ENCODE measurements at regions not wholly inside any gene's neighbourhood (a gene's known extent, or its start where the extent isn't known, plus 50 kb on each side); places are given as distances from the start of the nearest gene placed in this dataset.

GRCh38 chr4:44927399-44928380, 201.3 kb upstream of the GNPDA2 start:
- H3K4me3 Mint-ChIP-seq: no peak overlapping the region
- H3K27ac Mint-ChIP-seq: no peak overlapping the region
- H3K4me1 Mint-ChIP-seq (ENCODE audit: low read depth): no peaks in the 10 kb centered on the region
- no peaks in the 10 kb centered on the region for H3K9me3 Mint-ChIP-seq
- H3K36me3 Mint-ChIP-seq (ENCODE audit: low read depth): no peaks in the 10 kb centered on the region
- TF ChIP-seq CTCF (IDR thresholded peaks at IDR 0.05): peak; percentile 76
- peak; percentile 3 for DNase-seq
- H3K27me3 Mint-ChIP-seq (ENCODE audit: insufficient read depth): peaks cover 2% of the 10 kb centered on the region

- no peak for TF ChIP-seq CTCF (IDR thresholded peaks at IDR 0.05)
- Mint-ChIP-seq H3K4me3 (peak overlapping the region; percentile 17; the same call in 1 of the 2 replicates), H3K27me3 (ENCODE audit: insufficient read depth) (no peaks in the 10 kb centered on the region; the same call in 1 of the 2 replicates), H3K36me3 (ENCODE audit: low read depth) (no peaks in the 10 kb centered on the region), H3K4me1 (ENCODE audit: low read depth) (no peaks in the 10 kb centered on the region), H3K9me3 (peaks cover 14% of the 10 kb centered on the region), H3K27ac (no peak overlapping the region)
- DNase-seq: no peak
Measured at GRCh38 chr4:44916411-44916810, 190.1 kb upstream of the GNPDA2 start.

- Mint-ChIP-seq H3K4me3 (no peak overlapping the region), H3K9me3 (peaks cover 14% of the 10 kb centered on the region), H3K27me3 (ENCODE audit: insufficient read depth) (no peaks in the 10 kb centered on the region; the same call in 1 of the 2 replicates), H3K27ac (no peak overlapping the region), H3K4me1 (ENCODE audit: low read depth) (no peaks in the 10 kb centered on the region), H3K36me3 (ENCODE audit: low read depth) (no peaks in the 10 kb centered on the region)
- TF ChIP-seq CTCF (IDR thresholded peaks at IDR 0.05): no peak
- no peak for DNase-seq
Measured at GRCh38 chr4:44914748-44915147, 188.4 kb upstream of the GNPDA2 start.

GRCh38 chr4:44914223-44914622, 187.9 kb upstream of the GNPDA2 start:
- H3K9me3 Mint-ChIP-seq: peaks cover 12% of the 10 kb centered on the region
- no peak overlapping the region for H3K27ac Mint-ChIP-seq
- no peak for DNase-seq
- no peaks in the 10 kb centered on the region; the same call in 1 of the 2 replicates for H3K27me3 Mint-ChIP-seq (ENCODE audit: insufficient read depth)
- no peak for TF ChIP-seq CTCF (IDR thresholded peaks at IDR 0.05)
- H3K36me3 Mint-ChIP-seq (ENCODE audit: low read depth): no peaks in the 10 kb centered on the region
- no peak overlapping the region for H3K4me3 Mint-ChIP-seq
- no peaks in the 10 kb centered on the region for H3K4me1 Mint-ChIP-seq (ENCODE audit: low read depth)

- Mint-ChIP-seq H3K27ac (no peak overlapping the region), H3K4me1 (ENCODE audit: low read depth) (no peaks in the 10 kb centered on the region), H3K36me3 (ENCODE audit: low read depth) (no peaks in the 10 kb centered on the region), H3K9me3 (peaks cover 13% of the 10 kb centered on the region), H3K27me3 (ENCODE audit: insufficient read depth) (no peaks in the 10 kb centered on the region; the same call in 1 of the 2 replicates), H3K4me3 (no peak overlapping the region)
- no peak for DNase-seq
- no peak for TF ChIP-seq CTCF (IDR thresholded peaks at IDR 0.05)
Measured at GRCh38 chr4:44912980-44913379, 186.6 kb upstream of the GNPDA2 start.

All from HFFc6 (cell line).